Sciatic nerve (tissue), 2 donors: ENCODE measurements at regions not wholly inside any gene's neighbourhood (a gene's known extent, or its start where the extent isn't known, plus 50 kb on each side); places are given as distances from the start of the nearest gene placed in this dataset.

Experiments
- ATAC-seq: fragments of 200-7000 bp; cut with Tn5 transposase; one replicate; pipeline ENCODE4 v1.9.1; 2020; ENCODE audit warnings: mild to moderate bottlenecking, moderate library complexity
- DNase-seq: peaks from one replicate; pipeline ENCODE4 v3.0.0-alpha.2; 2020; ENCODE audit warnings: low spot score
- intact Hi-C: fragments of 100-400 bp; cut with DNase I; formaldehyde crosslinking; loops from one replicate; pipeline ENCODE4 v1.14.2; 2022
- donor health status: DM: no; HTN: no; CAD: no.
- donor health status: DM: no; HTN: no; CAD: no.

DNA sequence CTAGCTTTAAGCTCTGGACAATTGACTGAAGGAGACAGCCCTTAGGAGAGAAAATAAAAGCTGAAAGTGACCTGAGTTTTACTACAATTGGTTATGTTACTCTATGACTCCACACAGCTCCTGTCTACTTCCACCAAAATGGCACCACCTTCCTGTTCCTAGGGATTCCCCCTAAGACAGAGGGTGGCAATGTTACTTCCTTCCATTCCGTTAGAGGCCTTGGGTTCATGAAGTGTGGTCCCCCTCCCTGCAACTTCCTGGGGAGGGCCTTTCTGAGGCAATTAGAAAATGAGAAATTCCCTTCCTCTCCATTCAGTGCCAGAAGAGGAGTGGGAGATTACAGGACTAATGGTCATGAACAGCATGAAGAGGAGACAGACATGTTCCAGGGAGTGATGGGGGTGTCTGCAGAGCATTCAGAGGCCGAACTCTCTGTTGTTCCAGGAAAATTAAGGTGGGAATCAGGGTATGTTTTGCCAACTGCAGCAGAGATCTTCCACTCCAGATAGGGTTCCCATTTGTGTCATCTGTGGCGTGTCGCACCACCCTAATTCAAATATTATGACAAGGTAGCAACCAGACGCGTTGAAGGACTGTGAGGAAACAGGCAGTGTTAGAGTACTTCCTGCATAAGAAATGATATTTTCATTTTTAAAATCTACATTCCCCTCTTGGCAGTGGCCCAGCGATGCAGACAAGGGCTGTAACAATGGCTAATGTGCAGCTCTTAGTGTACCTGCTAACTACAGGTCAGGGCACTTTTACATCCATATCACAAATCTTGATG is 53.1 kb upstream of the TRIM67 start:
- DNase-seq (no peak), ATAC-seq (no peak)
- intact Hi-C loops = no loop called here

DNA sequence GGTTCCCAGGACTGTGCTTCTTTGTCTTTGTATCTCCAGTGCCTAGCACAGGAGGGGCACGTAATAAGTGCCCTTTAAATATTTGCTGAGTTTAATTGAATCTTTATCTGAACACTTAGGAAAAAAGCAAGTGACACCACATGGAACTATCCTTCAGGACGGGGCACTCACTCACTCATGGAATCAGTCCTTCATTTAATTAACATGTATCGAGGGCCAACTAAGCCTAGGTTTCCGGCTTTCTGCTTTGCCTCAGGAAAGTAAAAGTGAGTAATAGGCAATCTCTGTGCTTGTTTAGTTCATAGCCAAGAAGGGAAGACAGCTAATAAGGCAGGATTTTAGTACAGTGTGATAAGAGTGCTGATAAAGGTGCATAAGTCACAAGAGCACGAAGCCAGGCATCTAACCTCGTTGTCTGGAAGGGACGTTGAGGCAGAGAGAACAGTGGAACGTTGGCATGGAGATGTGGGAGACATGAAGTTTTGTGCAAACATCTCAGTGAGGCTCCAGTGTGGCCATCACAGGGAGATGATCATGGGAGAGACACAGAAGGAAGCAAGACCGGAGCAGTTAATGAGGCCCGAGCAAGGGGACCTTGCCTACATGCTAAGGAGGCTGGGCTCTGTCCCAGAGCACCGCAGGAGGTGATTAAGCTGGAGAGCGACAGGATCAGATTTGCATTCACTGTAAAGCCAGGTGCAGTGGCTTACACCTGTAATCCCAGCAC is 54.1 kb upstream of the TRIM67 start:
- no peak for ATAC-seq
- intact Hi-C loops = no loop called here
- DNase-seq = no peak

DNA sequence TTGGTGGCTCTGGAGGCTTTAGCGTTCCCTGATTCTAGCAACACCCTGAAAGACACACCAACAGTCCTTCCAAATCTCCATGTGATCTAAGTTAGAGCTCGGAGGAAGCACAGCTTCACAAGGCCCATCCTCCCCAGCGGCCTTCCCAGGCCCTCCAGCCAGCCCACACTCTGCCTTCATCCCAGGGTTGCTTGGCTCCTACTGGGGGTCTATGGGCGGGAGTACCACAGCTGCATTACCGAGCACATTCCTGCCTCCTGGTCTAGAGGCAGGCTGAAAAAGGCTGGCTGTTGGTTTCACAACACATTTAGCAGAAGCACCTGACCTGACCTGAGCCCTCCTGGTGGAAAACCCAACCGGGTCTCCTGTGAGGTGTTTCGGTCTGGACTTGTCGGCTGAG is 54.7 kb upstream of the TRIM67 start:
- ATAC-seq (no peak), DNase-seq (no peak)
- intact Hi-C loops = no loop called here

DNA sequence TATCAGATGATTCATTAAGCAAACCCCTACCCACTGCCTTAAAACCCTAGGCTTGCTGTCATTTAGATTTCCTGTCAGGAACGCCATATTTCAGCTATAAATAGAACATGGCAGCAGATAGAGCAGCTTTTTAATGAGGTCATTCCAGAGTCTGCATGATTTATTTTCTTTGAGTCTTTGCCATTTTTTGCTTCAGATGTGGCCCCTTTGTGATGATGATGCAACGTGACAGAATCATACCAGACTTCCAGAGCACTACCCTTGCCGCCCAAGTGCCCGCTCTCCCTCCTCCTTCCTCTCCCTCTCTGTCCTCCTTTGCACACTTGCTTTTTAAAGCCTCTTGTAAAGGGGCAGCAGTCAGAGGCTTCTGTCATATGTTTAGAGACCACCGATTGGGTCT is 55.5 kb upstream of the TRIM67 start:
- ATAC-seq = no peak

DNA sequence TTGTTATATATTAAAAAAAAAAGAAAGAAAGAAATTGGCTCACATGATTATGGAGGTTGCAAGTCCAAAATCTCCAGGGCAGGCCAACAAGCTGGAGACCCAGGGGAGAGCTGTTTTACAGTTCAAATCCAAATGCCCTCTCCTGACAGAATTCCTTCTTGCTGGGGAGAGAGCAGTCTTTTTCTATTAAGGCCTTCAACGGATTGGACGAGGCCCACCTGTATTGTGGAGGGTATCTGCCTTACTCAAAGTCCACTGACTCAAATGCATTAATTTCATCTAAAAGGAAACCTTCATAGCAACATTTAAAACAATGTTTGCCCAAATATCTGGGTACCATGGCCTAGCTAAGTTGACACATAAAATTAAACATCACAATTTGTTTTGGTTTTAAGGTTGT is 56.9 kb upstream of the TRIM67 start:
- DNase-seq (no peak), ATAC-seq (no peak)
- intact Hi-C loops = no loop called here

More for the DNA sequence above, 55.5 kb upstream of the TRIM67 start:
- no peak for DNase-seq
- intact Hi-C loops = no loop called here

DNA sequence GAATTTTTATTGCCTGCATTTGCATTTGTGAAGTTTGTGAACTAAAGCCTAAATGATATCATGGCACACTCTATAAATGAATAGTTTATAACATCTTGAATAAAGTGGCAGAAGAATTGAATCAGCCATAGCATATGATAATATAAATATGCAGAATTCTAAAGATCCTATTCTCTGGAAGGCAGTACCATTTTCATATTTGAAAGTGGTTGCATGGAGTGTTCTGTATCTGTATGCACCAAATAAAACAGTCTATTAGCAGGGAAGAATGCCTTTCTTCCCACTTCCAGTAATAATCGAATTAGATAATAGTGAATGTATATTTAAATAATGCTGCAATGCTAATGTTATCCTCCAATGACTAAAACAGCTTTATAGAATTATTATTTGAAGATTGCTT is 57.9 kb upstream of the TRIM67 start:
- ATAC-seq = no peak
- intact Hi-C loops = no loop called here

DNA sequence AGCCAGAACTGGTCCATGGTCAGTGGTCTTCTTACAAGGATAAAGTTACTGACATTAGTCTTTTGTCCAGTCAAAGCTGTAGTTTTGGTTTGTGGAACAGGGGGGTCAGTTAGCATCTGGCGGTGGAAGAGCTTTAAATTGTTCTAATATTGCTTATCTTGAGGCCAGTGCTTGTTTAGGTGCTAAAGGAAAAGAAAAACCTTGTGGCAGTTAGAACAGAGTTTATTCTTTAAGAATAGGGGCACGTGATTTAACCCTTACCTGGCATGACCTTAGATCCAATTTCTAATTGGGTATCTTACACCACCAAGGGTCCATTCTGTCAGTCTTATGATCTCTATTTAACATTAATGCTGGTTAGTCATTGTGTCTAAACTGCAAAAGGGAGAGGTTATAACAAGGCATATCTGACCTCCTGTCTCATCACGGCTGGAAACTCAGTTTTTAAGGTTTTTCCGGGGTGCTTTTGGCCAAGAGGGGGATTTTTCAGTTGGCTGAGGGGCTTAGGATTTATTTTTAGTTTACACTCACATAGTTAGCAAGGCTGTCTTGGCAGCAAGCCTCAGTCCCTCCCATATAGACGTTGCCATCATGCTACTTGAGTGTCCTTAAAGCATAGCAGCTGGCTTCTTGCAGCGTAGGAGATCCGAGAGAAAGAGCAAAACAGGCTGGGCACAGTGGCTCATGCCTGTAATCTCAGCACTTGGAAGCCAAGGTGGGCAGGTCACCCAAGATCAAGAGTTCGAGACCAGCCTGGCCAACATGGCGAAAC is 60.1 kb upstream of the FAM89A start:
- intact Hi-C loops = no loop called here
- ATAC-seq = no peak
- DNase-seq = no peak

More for the DNA sequence above, 57.9 kb upstream of the TRIM67 start:
- DNase-seq = no peak

DNA sequence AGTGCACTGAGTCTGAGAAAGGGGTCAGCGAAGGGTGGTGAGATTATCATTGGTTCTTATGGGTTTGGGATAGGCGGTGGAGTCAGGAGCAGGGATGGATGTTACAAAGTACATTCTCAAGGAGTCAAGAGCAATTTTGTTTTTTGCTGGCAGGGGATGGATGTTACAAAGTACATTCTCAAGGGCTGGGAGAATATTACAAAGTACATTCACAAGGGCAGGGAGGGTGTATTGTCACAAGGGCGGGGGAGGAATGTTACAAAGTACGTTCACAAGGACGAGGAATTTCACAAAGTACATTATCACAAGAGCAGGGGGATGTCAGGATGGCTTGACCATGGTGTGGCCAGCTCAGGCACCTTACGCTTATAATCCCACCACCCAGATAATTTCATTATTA is 59.3 kb upstream of the FAM89A start:
- intact Hi-C loops = no loop called here
- DNase-seq (no peak), ATAC-seq (no peak)

DNA sequence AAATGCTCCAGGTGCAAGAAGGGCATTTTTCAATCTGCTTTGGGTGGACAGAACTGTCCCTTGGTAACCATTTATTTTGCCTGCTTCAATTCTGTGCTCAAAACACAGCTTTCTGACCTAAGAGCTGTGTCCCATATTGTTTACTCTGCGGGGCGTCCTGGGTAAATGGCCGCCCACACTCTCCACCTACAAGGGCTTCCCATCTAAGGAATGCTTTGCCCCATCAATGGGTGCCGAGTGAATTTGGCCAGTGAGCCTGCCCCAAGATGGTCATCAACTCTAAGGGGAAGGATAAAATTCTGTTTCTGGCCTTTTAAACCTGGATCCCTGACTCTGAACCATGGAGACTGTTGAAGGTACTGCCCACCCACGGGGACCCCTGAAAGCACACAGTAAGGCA is 55.5 kb upstream of the FAM89A start:
- intact Hi-C loops = no loop called here
- DNase-seq (no peak), ATAC-seq (no peak)

DNA sequence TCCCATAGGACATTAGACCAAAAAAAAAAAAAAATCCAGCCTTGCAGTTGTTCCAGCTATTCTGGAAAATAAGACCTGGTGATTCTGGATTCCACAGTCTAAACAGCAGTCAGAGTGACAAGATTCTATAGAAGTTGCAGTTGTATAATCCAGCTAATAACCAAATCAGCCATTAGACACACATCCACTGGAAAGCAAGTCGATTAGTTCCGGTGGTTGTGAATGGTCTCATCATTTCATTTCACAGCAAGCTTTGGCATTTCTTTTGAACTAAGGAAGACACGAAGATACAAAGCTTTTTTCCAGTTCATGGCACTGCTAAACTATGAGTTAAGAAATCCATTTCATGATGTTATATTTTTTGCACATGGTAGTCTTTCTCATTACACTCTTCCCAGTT is 54.4 kb upstream of the FAM89A start:
- no peak for DNase-seq
- no peak for ATAC-seq
- intact Hi-C loops = no loop called here

DNA sequence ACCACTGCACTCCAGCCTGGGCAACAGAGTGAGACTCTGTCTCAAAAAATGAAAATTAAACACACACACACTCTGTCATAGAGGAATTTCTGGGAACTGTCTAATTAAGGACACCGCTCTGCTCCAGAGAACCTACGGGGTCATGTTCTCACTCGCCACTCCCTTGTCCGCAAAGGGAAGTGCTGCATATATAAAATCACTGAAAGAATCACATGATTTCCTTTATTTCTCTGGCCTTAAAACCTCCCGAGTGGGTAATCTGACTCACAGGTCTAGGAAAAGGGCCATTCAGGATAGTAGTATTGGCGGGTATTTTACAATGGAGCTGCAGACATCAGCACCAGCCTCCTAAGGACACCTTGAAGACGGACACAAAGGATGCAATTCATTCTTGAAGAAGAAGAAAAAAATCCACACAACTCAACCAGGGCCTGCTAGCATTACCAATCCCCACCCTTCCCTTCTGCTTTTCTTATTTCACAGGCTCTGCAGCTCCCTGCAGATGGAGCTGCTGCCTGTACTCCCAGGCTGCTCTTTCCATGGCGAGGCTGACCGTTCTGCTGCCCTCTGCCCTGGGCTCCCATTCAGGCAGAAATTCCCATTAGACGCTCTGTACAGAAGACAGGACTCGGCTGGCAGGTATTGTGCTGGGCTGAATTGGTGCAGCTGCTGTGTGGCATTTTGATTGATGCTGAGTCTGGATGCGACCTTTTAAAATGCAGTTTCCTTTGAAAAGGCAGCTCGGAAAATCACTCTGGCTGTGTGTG is 53.3 kb upstream of the FAM89A start:
- DNase-seq = no peak
- ATAC-seq = peak; percentile 51
- intact Hi-C loops = no loop called here

DNA sequence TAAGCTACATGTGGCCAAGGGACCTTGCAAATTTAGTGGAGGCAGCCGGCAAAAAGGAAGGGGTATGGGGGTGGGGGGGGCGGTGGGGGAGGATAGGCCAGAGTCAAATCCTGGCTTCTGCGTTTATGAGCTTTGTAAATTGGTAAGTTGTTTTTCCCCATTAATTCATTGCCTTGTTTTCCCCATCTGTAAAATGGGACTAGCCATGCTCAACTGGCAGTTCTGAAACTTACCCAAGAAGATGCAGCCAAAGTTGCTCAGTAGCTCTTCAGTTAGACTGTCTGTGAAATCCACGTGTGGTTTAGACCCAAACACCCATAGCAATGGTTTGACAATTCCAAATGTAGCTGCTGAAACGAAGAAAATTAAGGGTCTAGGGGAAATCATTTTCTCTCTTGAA is 52.3 kb upstream of the FAM89A start:
- no peak for DNase-seq
- ATAC-seq = no peak
- intact Hi-C loops = no loop called here

DNA sequence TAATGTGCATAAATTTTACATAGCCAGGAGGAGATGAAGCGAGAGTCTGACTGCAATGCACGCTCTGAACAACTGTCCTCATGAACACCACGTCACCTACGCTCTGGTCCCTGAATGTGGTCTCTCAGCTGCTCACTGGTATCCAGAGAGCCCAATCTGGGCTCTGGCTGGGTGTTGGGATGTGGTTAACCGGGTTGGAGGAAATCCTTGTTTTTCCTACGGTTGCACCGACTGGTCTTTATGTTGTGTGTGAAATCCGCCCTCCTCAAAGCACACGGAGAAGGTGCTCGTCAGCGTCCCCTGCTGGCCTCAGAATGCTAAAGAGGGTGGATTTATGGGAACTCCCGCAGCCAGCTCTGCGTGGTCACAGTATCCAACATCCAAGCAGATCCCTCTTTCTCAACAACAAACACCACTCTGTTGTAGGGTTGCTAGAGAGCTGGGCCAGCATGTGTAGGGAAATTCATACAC is 51.8 kb upstream of the FAM89A start:
- DNase-seq = no peak
- intact Hi-C loops = no loop called here
- ATAC-seq = no peak

DNA sequence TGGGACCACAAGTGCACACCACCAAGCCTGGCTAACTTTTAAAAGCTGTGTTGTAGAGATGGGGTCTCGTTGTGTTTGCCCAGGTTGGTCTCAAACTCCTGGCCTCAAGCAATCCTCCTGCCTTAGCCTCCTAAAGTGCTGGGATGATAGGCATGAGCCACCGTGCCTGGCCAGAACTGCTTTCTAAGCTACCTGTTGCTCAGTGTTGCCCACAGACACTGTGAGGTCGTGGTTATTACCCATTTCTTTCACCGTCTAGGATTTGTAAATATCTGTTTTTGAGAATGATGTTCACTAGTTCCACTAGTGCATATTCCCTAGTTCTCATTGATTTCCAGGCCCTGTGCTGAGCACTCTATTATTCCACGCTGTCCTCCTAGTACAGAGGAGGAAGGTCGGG is 51.4 kb upstream of the FAM89A start:
- intact Hi-C loops = no loop called here
- DNase-seq (no peak), ATAC-seq (no peak)
